Activated B cell treated with CpG ODN at 0.5 μM for 24 hours (primary cell): ENCODE measurements at regions not wholly inside any gene's neighbourhood (a gene's known extent, or its start where the extent isn't known, plus 50 kb on each side); places are given as distances from the start of the nearest gene placed in this dataset.

Experiments used
- ATAC-seq: fragments of 200-7000 bp; cut with Tn5 transposase; one replicate; pipeline ENCODE4 v1.10.0; 2021; ENCODE audit warnings: low read depth, mild to moderate bottlenecking, moderate library complexity
- CTCF ChIA-PET: fragments of 350-600 bp; sonication (Branson Sonifier 250); formaldehyde crosslinking; loops from one replicate; lab custom pipeline; 2021; ENCODE audit warnings: antibody characterized with exemption; lab: Charles Lee
- POLR2A ChIA-PET: fragments of 350-600 bp; sonication (Branson Sonifier 250); formaldehyde crosslinking; loops from one replicate; lab custom pipeline; 2021; ENCODE audit warnings: antibody characterized with exemption; lab: Charles Lee
- DNase-seq: peaks from one replicate; pipeline ENCODE4 v3.0.0; 2022
- H3K27ac Mint-ChIP-seq: one replicate; pipeline ENCODE4 v1.8.0; 2020; ENCODE audit warnings: mixed read lengths
- H3K27me3 Mint-ChIP-seq: one replicate; pipeline ENCODE4 v1.8.0; 2021; ENCODE audit warnings: mixed read lengths
- H3K36me3 Mint-ChIP-seq: one replicate; pipeline ENCODE4 v1.8.0; 2021; ENCODE audit warnings: low read depth, mixed read lengths
- H3K4me1 Mint-ChIP-seq: one replicate; pipeline ENCODE4 v1.8.0; 2021; ENCODE audit warnings: mixed read lengths
- H3K4me3 Mint-ChIP-seq: one replicate; pipeline ENCODE4 v1.8.0; 2020; ENCODE audit warnings: mild to moderate bottlenecking, mixed read lengths
- H3K9me3 Mint-ChIP-seq: one replicate; pipeline ENCODE4 v1.8.0; 2020; ENCODE audit warnings: mixed read lengths
- intact Hi-C: fragments of 100-400 bp; cut with micrococcal nuclease; formaldehyde crosslinking; loops from one replicate; pipeline ENCODE4 v1.15.1; 2024
- TF ChIP-seq, protein P1 (sequence below): fragments of 200-600 bp; IDR thresholded peaks from one replicate; pipeline ENCODE4 v1.8.0; 2022; ENCODE audit warnings: antibody characterized with exemption, mild to moderate bottlenecking

DNA sequence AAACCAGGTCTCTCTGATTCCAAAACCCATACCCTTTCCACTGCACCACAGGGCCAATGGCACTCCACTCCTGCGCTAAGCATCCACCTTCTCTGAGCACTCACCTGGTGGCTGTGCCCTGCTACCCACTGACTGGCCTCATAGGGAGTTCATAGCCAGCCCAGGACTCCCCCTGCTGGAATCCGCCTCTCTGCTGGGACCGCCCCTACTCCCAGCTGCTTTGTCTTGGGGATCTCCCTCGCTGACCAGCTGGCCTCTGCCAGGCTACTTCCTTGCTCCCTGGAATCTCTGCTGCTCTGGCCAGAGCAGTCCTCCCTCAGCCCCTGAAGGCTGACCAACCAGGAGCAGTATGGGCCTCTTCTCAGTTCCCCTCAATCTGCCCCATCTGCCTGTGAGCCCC, 129.7 kb downstream of the FAXC start:
- H3K9me3 Mint-ChIP-seq, result no peaks in the 10 kb centered on the region

DNA sequence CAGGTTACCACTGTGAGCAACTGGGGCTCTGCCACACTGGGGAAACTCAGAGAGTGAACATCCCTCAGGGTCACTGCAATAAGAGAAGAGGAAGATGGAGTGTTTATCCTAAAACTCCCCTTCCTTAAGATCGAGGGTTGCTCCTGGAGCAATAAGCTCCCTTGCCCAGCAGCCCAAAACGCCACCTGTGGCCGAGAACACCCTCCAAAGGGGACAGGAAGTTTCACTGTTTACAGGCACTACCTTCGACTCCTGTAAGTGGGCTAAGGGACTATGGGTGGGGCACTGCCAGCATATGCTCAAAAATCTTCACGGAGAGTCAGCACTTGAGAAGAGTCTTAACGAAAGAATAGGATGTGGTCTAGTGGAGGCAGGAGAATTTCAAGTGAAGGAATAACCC, 132.5 kb downstream of the FAXC start:
- no peak for DNase-seq
- Mint-ChIP-seq H3K4me3 (no peak overlapping the region), H3K4me1 (no peaks in the 10 kb centered on the region), H3K36me3 (no peaks in the 10 kb centered on the region), H3K27ac (no peak overlapping the region), H3K27me3 (peaks cover 2% of the 10 kb centered on the region), H3K9me3 (peaks cover 2% of the 10 kb centered on the region)
- POLR2A ChIA-PET, result no interaction called here
- TF ChIP-seq, protein P1, sequence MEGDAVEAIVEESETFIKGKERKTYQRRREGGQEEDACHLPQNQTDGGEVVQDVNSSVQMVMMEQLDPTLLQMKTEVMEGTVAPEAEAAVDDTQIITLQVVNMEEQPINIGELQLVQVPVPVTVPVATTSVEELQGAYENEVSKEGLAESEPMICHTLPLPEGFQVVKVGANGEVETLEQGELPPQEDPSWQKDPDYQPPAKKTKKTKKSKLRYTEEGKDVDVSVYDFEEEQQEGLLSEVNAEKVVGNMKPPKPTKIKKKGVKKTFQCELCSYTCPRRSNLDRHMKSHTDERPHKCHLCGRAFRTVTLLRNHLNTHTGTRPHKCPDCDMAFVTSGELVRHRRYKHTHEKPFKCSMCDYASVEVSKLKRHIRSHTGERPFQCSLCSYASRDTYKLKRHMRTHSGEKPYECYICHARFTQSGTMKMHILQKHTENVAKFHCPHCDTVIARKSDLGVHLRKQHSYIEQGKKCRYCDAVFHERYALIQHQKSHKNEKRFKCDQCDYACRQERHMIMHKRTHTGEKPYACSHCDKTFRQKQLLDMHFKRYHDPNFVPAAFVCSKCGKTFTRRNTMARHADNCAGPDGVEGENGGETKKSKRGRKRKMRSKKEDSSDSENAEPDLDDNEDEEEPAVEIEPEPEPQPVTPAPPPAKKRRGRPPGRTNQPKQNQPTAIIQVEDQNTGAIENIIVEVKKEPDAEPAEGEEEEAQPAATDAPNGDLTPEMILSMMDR, result no peak
- no peak for ATAC-seq
- intact Hi-C loops, result no loop called here
- CTCF ChIA-PET, result no interaction called here

More for the DNA sequence above, 129.7 kb downstream of the FAXC start:
- no peak for DNase-seq
- intact Hi-C loops, result no loop called here
- Mint-ChIP-seq H3K4me3 (no peak overlapping the region), H3K36me3 (no peaks in the 10 kb centered on the region), H3K4me1 (no peaks in the 10 kb centered on the region), H3K27me3 (no peaks in the 10 kb centered on the region), H3K27ac (no peak overlapping the region)
- TF ChIP-seq, protein P1, result no peak
- no peak for ATAC-seq
- ChIA-PET POLR2A (no interaction called here), CTCF (no interaction called here)

DNA sequence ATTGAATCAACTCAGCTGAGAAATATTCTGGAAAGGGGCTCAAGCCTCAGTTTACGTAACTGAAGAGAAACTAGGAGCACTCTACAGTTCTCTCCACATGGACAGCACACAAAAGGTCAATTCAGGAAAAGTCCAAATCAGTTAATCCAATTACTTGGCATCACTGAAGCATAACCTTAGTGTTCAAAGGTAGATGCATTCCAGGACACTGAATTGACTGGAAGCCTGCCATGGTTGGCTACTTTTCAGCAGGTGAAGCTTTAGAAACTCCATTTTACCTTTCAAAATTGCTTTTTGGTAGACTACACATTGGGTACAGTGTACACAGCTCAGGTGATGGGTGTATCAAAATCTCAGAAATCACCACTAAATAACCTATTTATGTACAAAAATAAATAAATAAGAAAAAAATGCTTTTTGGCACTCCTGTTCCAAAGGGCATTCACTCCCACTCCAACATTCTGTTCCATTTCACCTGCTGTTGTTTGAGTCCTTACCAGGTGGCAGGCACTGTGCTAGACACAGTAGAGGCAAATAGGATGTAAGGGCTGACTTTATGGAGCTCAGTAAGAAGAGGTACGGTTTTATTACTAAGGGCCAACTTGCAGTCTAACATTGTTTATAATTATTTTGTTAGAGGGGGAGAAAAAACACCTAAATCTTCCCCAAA, 153.4 kb downstream of the FAXC start:
- ATAC-seq (no peak), DNase-seq (no peak)
- H3K4me3 Mint-ChIP-seq, result no peak overlapping the region
- no peaks in the 10 kb centered on the region for H3K36me3 Mint-ChIP-seq
- intact Hi-C loops, result no loop called here
- no peaks in the 10 kb centered on the region for H3K4me1 Mint-ChIP-seq
- no peak overlapping the region for H3K27ac Mint-ChIP-seq
- H3K27me3 Mint-ChIP-seq, result peaks cover 1% of the 10 kb centered on the region
- ChIA-PET CTCF (no interaction called here), POLR2A (no interaction called here)
- TF ChIP-seq, protein P1, result no peak
- H3K9me3 Mint-ChIP-seq, result peaks cover 3% of the 10 kb centered on the region

DNA sequence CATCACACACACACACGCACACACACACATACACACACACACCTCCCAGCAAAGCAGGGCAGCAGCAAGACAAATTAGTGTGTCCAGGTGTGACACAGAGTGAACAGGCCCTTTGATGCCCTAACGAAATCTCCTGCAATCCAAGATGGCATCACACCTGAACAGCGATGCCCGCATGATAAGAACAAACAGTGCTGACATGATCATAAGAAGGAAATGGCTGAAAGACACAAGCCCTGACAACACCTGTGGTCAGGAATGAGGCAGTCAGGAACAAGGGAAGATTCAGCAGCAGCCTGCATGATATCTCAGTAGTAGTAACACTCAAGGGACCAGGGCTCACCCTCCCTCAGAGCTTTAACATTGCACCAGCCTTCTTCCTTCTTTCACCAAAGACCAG, 156.9 kb downstream of the FAXC start:
- TF ChIP-seq, protein P1, result no peak
- no peaks in the 10 kb centered on the region for H3K36me3 Mint-ChIP-seq
- peaks cover 3% of the 10 kb centered on the region for H3K27me3 Mint-ChIP-seq
- ATAC-seq (no peak), DNase-seq (no peak)
- ChIA-PET CTCF (no interaction called here), POLR2A (no interaction called here)
- intact Hi-C loops, result no loop called here
- no peak overlapping the region for H3K4me3 Mint-ChIP-seq
- no peak overlapping the region for H3K27ac Mint-ChIP-seq
- no peaks in the 10 kb centered on the region for H3K9me3 Mint-ChIP-seq
- peaks cover 3% of the 10 kb centered on the region for H3K4me1 Mint-ChIP-seq

DNA sequence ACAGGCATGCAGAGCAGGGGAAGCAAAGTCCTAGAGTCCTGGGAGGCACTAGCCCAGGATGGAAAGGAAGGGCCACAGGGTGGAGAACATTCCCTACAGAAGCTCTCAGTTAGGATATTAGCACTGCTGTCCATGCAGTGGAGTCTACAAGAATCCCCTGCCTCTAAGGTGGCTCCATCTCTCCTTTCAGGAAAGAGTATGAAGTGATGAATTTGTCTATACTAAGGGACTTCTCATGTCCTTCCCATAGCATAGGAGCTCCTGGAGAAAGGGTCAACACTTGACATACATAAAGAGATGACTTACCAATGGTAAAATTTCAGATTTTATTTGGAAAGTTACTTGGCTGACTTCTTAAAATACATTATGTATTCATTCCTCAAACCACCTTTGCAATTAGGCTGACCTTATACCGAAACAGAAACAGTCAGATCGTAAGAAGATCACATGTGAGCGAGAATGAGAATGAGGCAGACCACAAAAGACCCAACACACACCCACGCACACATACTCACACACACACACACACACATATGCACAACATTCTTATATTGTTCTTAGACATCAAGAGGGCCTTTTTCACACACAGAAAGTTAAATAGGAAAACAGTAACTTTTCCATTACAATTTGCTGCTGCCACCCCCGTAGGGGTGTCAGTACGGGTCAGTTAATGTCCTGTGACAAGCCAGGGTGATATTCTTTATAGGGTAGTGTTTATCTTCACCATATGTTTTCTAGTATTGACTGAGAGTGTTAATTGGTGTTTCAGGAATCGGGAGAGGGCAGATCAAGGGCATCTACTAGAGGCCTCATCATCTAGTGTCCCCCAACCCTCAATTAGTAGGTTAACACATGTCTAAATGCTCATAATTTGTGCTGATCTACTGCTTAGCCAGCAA, 159.4 kb downstream of the FAXC start:
- CTCF ChIA-PET, result no interaction called here
- TF ChIP-seq, protein P1, result no peak
- ATAC-seq (no peak), DNase-seq (no peak)
- H3K36me3 Mint-ChIP-seq, result no peaks in the 10 kb centered on the region
- no peak overlapping the region for H3K4me3 Mint-ChIP-seq
- no peak overlapping the region for H3K27ac Mint-ChIP-seq
- H3K9me3 Mint-ChIP-seq, result no peaks in the 10 kb centered on the region
- peaks cover 3% of the 10 kb centered on the region for H3K4me1 Mint-ChIP-seq
- intact Hi-C loops, result no loop called here
- H3K27me3 Mint-ChIP-seq, result peaks cover 5% of the 10 kb centered on the region
- POLR2A ChIA-PET, result no interaction called here
